SJSA1 (cell line): ENCODE measurements at regions not wholly inside any gene's neighbourhood (a gene's known extent, or its start where the extent isn't known, plus 50 kb on each side); places are given as distances from the start of the nearest gene placed in this dataset.

ENCODE experiments used
- DNase-seq, 2 experiments: peaks; one replicate each; pipeline ENCODE4 v3.0.0-alpha.2; 2015 to 2020; ENCODE audit warnings: low spot score in 2 of 2, low read depth in 1 of 2
- H3K27ac ChIP-seq: fragments of 250-450 bp; sonication (Bioruptor Pico); 2 replicates; pipeline ENCODE4 v1.5.1; 2020; ENCODE audit warnings: mild to moderate bottlenecking, moderate library complexity
- H3K27me3 ChIP-seq: fragments of 250-450 bp; sonication (Bioruptor Pico); replicated peaks from 2 replicates; pipeline ENCODE4 v1.5.1; 2020; ENCODE audit warnings: mild to moderate bottlenecking, moderate library complexity
- H3K36me3 ChIP-seq: fragments of 250-450 bp; sonication (Bioruptor Pico); 2 replicates; pipeline ENCODE4 v1.5.1; 2020; ENCODE audit warnings: mild to moderate bottlenecking
- H3K4me1 ChIP-seq: fragments of 250-450 bp; sonication (Bioruptor Pico); replicated peaks from 2 replicates; pipeline ENCODE4 v1.6.1; 2021; ENCODE audit warnings: mild to moderate bottlenecking
- H3K4me3 ChIP-seq: fragments of 250-450 bp; sonication (Bioruptor Pico); 2 replicates; pipeline ENCODE4 v1.5.1; 2020; ENCODE audit warnings: mild to moderate bottlenecking
- H3K9me3 ChIP-seq: fragments of 250-450 bp; sonication (Bioruptor Pico); replicated peaks from 2 replicates; pipeline ENCODE4 v1.5.1; 2020; ENCODE audit warnings: mild to moderate bottlenecking

DNA sequence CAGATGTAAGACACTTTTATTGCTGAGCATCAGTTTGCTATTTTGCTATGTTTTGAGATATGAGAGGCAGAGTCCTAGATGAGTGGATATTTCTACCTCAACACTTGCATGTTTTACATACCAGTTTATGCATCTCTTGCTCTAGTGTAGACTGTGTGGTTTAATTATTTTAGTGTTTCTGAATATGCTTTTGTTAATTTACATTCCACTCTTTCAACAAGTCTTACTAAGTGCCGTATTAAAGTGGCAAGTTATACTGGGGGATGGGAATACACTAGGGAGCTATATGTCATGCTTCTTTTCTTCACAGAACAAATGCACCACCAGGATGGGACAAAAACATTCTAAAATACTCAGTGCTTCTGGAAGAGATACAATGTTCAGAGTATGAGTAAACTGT lies 507.7 kb upstream of the PRMT6 start:
- Histone ChIP-seq H3K4me1 (no peaks in the 10 kb centered on the region), H3K4me3 (no peak overlapping the region), H3K9me3 (peaks cover 8% of the 10 kb centered on the region; the same call in 1 of the 2 replicates), H3K36me3 (no peaks in the 10 kb centered on the region), H3K27me3 (no peaks in the 10 kb centered on the region), H3K27ac (no peak overlapping the region)
- no peak for DNase-seq

DNA sequence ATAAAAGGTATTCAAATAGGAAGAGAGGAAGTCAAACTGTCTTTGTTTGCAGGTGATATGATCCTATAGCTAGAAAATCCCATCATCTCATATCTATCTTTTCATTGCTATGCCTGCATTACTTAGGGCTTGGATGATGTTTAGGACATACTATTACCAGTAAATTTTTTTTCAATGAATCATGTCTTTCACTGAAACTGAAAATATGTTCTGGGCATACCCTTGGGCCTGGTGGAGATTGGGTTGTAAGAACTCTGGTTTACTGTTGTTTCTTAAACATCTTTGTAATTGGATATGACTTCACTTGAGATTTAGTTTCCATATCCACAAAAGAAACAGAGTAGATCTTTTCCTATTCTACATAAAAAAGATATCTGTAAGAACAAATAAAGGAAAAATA lies 502.2 kb upstream of the PRMT6 start:
- H3K27me3 ChIP-seq, result no peaks in the 10 kb centered on the region
- no peaks in the 10 kb centered on the region for H3K4me1 ChIP-seq
- no peak for DNase-seq
- H3K27ac ChIP-seq, result no peak overlapping the region
- H3K9me3 ChIP-seq, result no peaks in the 10 kb centered on the region; the same call in none of the 2 replicates
- H3K4me3 ChIP-seq, result no peak overlapping the region
- no peaks in the 10 kb centered on the region for H3K36me3 ChIP-seq

GRCh38 chr1:106555571-106555970 lies 500.9 kb upstream of the PRMT6 start:
- H3K27ac ChIP-seq, result no peak overlapping the region
- H3K9me3 ChIP-seq, result no peaks in the 10 kb centered on the region; the same call in none of the 2 replicates
- DNase-seq, result no peak
- H3K4me1 ChIP-seq, result no peaks in the 10 kb centered on the region
- no peaks in the 10 kb centered on the region for H3K36me3 ChIP-seq
- no peaks in the 10 kb centered on the region for H3K27me3 ChIP-seq
- no peak overlapping the region for H3K4me3 ChIP-seq

DNA sequence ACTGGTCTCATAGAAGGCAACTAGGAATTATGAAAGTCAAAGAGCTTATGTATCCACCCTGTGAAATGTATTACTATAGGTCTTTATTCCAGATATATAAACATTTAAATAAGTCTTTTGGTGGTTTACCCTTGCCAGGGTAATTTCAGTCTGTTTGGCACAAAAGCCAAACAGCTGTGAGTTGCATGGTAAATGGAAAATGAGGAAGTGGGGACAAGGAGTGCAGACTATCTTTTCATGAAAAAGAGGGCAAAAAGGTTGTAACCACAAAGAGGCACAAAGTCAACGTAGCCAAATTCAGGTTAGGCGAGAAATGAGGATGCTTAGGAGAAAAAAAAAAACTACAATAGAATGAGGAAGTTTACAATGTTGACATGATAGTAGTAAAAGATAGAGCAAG lies 492.3 kb upstream of the PRMT6 start:
- Histone ChIP-seq H3K27me3 (no peaks in the 10 kb centered on the region; the same call in 1 of the 2 replicates), H3K9me3 (0 out of 2 replicates have a peak, but pooled peaks cover 6% of the 10 kb centered on the region), H3K4me3 (no peak overlapping the region), H3K4me1 (no peaks in the 10 kb centered on the region), H3K36me3 (no peaks in the 10 kb centered on the region), H3K27ac (no peak overlapping the region)
- DNase-seq, result no peak

GRCh38 chr1:106568201-106568974 lies 488.1 kb upstream of the PRMT6 start:
- Histone ChIP-seq H3K4me1 (no peaks in the 10 kb centered on the region), H3K36me3 (no peaks in the 10 kb centered on the region), H3K27ac (no peak overlapping the region), H3K27me3 (no peaks in the 10 kb centered on the region; the same call in 1 of the 2 replicates), H3K4me3 (no peak overlapping the region), H3K9me3 (peaks cover 3% of the 10 kb centered on the region; the same call in 1 of the 2 replicates)
- DNase-seq, result no peak

GRCh38 chr1:106571109-106571508 lies 485.4 kb upstream of the PRMT6 start:
- H3K9me3 ChIP-seq, result no peaks in the 10 kb centered on the region; the same call in 1 of the 2 replicates
- H3K36me3 ChIP-seq, result no peaks in the 10 kb centered on the region
- DNase-seq, result no peak
- H3K27me3 ChIP-seq, result no peaks in the 10 kb centered on the region; the same call in 1 of the 2 replicates
- H3K4me1 ChIP-seq, result no peaks in the 10 kb centered on the region
- H3K4me3 ChIP-seq, result no peak overlapping the region
- no peak overlapping the region for H3K27ac ChIP-seq

DNA sequence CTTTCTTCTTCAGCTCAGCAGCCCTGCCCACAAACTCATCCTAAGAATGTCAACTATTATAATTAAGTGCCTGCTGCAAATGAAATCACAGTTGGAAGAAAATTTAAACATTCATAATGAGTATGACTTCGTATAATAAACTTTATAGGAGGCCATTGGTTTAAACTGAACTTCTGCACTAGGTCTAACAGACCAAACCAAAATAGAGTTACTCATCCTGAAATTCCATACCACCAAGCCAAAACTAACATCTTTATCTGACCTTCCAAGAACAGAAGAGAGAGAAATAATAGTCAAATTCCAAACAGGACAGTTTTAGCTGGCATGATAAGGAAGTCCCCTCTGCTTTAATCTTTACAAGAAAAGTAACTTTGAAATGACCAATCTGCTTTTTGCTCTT lies 472.4 kb upstream of the PRMT6 start:
- Histone ChIP-seq H3K4me3 (no peak overlapping the region), H3K27me3 (no peaks in the 10 kb centered on the region), H3K4me1 (no peaks in the 10 kb centered on the region), H3K27ac (no peak overlapping the region), H3K36me3 (no peaks in the 10 kb centered on the region), H3K9me3 (peaks cover 3% of the 10 kb centered on the region)
- no peak for DNase-seq

DNA sequence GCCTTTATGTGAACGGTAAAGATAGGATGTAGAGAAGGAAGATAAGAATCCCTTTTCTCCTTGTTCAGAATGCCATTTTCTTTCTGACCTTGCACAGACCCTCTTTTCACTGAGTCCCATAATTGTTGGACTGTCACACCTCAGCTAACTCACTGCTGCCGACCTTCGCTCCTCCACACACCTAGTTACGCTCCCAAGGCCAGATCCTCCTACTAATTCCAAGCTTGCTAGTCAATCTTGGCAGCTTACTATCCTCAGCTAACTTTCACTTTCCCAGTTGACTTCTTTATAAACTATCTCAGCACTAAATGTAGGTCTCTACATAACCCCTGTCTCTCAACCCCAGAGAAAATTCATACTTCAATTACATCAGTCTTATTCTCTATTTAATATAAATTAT lies 471.8 kb upstream of the PRMT6 start:
- H3K9me3 ChIP-seq, result peaks cover 3% of the 10 kb centered on the region
- no peaks in the 10 kb centered on the region for H3K4me1 ChIP-seq
- H3K27ac ChIP-seq, result no peak overlapping the region
- no peak for DNase-seq
- H3K36me3 ChIP-seq, result no peaks in the 10 kb centered on the region
- no peak overlapping the region for H3K4me3 ChIP-seq
- no peaks in the 10 kb centered on the region for H3K27me3 ChIP-seq

- Histone ChIP-seq H3K36me3 (no peaks in the 10 kb centered on the region), H3K4me1 (no peaks in the 10 kb centered on the region), H3K4me3 (no peak overlapping the region), H3K27ac (no peak overlapping the region), H3K27me3 (no peaks in the 10 kb centered on the region), H3K9me3 (0 out of 2 replicates have a peak, but pooled peaks cover 2% of the 10 kb centered on the region)
- no peak for DNase-seq
Measured at GRCh38 chr1:106600626-106601025, 455.8 kb upstream of the PRMT6 start.

DNA sequence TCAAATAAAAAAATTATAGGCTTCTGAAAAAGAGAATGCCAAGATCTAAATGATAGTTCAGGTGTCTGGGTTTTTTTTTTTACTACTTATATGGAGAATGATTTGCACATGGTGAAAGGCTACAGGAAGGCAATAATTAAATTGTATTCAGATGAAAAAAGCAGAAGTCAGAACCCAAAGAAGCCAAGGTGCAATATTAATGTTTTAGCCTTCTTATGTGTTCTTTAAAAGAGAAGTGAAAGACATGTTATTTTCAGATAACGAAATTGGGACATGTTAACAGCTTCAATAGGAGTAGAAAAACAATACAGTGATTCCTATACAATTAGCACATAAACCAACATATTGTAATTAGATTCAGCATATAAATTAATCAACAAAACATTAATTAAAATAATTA lies 452.9 kb upstream of the PRMT6 start:
- no peak for DNase-seq
- Histone ChIP-seq H3K27ac (no peak overlapping the region), H3K9me3 (no peaks in the 10 kb centered on the region), H3K27me3 (no peaks in the 10 kb centered on the region), H3K4me1 (no peaks in the 10 kb centered on the region), H3K36me3 (no peaks in the 10 kb centered on the region), H3K4me3 (no peak overlapping the region)

DNA sequence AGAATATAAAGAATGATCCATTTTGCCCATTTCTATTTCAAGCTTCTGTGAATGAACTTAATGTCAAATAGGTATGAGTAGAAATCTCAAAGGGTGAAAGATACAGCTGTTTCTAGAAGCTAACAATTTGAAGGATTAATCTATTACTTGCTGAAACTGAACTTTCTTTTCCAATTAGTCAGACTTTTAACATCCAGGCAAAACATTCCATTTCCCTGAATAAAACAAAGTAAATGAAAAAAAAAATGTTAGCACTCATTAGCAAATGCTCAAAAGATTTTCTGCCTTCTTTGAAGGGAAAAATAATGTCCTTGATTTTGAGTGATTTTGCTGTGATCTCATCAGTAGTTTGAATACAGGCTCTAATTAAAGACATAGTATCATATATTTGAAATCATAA lies 447.6 kb upstream of the PRMT6 start:
- H3K27ac ChIP-seq, result no peak overlapping the region
- no peak for DNase-seq
- no peaks in the 10 kb centered on the region; the same call in 1 of the 2 replicates for H3K9me3 ChIP-seq
- H3K27me3 ChIP-seq, result no peaks in the 10 kb centered on the region
- no peaks in the 10 kb centered on the region for H3K36me3 ChIP-seq
- H3K4me3 ChIP-seq, result no peak overlapping the region
- H3K4me1 ChIP-seq, result no peaks in the 10 kb centered on the region

DNA sequence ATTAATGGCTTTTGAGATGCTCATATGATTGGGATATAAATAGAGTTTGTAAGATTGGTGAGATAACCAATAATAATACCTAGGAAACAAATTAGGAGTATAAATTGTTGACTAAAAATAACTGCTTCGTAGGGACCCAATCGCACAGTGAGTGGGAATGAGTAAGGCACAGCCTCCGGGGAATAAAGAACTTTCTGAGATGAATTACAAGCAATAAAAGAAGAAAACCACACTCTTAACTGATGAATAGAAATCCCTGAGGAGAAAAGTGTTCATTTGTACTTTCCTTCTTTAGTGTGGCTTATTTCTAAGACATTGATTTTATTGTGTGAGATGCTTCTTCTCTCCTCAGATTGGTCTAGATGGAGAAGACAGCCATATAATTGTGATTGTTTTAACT lies 443.4 kb upstream of the PRMT6 start:
- no peak overlapping the region for H3K27ac ChIP-seq

GRCh38 chr1:106613861-106614260 lies 442.6 kb upstream of the PRMT6 start:
- DNase-seq, result no peak
- no peak overlapping the region for H3K27ac ChIP-seq

More for the DNA sequence above, 443.4 kb upstream of the PRMT6 start:
- DNase-seq, result no peak
- no peaks in the 10 kb centered on the region for H3K36me3 ChIP-seq
- no peaks in the 10 kb centered on the region for H3K27me3 ChIP-seq
- no peaks in the 10 kb centered on the region; the same call in 1 of the 2 replicates for H3K9me3 ChIP-seq
- H3K4me3 ChIP-seq, result no peak overlapping the region
- H3K4me1 ChIP-seq, result no peaks in the 10 kb centered on the region

DNA sequence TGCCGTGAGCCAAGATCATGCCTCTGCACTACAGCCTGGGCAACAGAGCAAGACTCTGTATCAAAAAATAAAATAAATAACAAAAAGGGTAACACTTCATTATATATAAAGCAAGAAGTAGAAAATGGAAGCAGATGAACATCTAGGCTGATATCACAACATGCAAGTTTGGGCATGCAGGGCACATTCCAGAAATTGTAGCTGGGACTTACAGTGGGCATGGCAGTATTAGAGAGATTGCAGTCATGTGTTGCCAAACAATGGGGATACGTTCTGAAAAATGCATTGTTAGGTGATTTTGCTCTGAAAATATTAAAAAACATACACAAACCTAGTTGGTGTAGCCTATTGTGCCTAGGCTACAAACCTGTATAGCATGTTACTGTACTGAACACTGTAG lies 441.0 kb upstream of the PRMT6 start:
- Histone ChIP-seq H3K27me3 (no peaks in the 10 kb centered on the region), H3K27ac (no peak overlapping the region), H3K36me3 (no peaks in the 10 kb centered on the region), H3K9me3 (no peaks in the 10 kb centered on the region; the same call in 1 of the 2 replicates), H3K4me1 (no peaks in the 10 kb centered on the region), H3K4me3 (no peak overlapping the region)
- no peak for DNase-seq

More at GRCh38 chr1:106613861-106614260, 442.6 kb upstream of the PRMT6 start:
- Histone ChIP-seq H3K4me3 (no peak overlapping the region), H3K4me1 (no peaks in the 10 kb centered on the region), H3K9me3 (no peaks in the 10 kb centered on the region; the same call in 1 of the 2 replicates), H3K36me3 (no peaks in the 10 kb centered on the region), H3K27me3 (no peaks in the 10 kb centered on the region)
